Urinary bladder (tissue), 3 donors: ENCODE measurements at regions not wholly inside any gene's neighbourhood (a gene's known extent, or its start where the extent isn't known, plus 50 kb on each side); places are given as distances from the start of the nearest gene placed in this dataset.

Experiments
- DNase-seq: peaks from one replicate; pipeline ENCODE4 v3.0.0-alpha.2; 2015; ENCODE audit errors: extremely low spot score
- H3K27ac ChIP-seq: one replicate; pipeline ENCODE4 v1.5.1; 2013; ENCODE audit warnings: low read depth, mild to moderate bottlenecking, moderate library complexity
- H3K36me3 ChIP-seq: one replicate; pipeline ENCODE4 v1.6.1; 2013; ENCODE audit warnings: mild to moderate bottlenecking, moderate library complexity; ENCODE audit not compliant: insufficient read depth
- H3K4me1 ChIP-seq: one replicate; pipeline ENCODE4 v1.6.1; 2013; ENCODE audit warnings: mild to moderate bottlenecking, moderate library complexity; ENCODE audit not compliant: insufficient read depth
- H3K4me3 ChIP-seq: one replicate; pipeline ENCODE4 v1.5.1; 2013; ENCODE audit warnings: low read depth, low read length
- WGBS: extraction: QIAGEN DNeasy Blood & Tissue Kit; methylation state at CpG from one replicate; pipeline ENCODE4 v1.1.7; 2013; 5-methylcytosine and 5-hydroxymethylcytosine counted together
- donor health status: healthy with polysubstance abuse.
- donor health status: healthy.

DNA sequence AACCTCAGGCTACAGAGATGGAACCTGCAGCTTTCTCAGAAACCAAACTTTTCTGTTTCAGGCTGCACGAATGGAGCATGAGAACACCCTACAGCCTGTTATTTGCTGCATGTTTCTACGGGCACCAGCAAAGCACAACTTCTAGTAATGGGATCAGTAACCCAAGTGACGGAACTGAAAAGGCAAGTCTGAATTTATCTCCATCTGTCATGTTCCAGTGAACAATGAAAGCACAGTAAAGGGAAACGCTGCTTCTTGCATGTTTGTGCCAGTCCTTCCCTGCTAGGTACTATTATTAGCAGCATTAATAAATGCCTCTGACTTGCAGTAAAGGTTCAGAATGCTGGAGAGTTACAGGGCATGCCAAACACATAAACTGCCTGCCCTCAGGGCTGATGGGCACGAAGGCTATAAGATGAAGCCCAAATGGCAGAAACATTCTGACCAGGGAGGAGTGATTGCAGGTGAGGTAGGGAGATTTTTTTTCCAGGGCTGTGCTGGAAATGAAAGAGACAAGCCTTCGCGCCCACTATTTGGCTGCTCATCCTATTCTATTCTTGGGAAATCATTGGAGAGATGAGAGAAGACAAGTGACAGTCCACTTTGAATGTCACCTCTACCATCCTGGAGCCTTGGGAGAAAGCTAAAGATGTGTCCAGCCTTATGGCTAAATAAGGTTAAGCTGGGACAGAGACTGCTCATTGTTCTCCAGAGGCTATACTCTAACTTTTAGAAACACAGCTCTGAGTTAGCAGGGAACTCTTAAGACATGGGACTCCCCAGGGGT lies 100.4 kb upstream of the PLXNC1 start:
- no peak overlapping the region for H3K27ac ChIP-seq
- H3K4me3 ChIP-seq = no peak overlapping the region
- DNase-seq = peak; percentile 26
- no peaks in the 10 kb centered on the region for H3K4me1 ChIP-seq
- WGBS = 50% methylated on average over 7 of the region's 7 CpGs
- no peaks in the 10 kb centered on the region for H3K36me3 ChIP-seq

- no peak for DNase-seq
- H3K27ac ChIP-seq = no peak overlapping the region
- no peaks in the 10 kb centered on the region for H3K36me3 ChIP-seq
- WGBS = 86% methylated on average over 3 of the region's 3 CpGs
- no peaks in the 10 kb centered on the region for H3K4me1 ChIP-seq
- H3K4me3 ChIP-seq = no peak overlapping the region
These were observed 99.6 kb upstream of the PLXNC1 start for GRCh38 chr12:94048757-94049156.

DNA sequence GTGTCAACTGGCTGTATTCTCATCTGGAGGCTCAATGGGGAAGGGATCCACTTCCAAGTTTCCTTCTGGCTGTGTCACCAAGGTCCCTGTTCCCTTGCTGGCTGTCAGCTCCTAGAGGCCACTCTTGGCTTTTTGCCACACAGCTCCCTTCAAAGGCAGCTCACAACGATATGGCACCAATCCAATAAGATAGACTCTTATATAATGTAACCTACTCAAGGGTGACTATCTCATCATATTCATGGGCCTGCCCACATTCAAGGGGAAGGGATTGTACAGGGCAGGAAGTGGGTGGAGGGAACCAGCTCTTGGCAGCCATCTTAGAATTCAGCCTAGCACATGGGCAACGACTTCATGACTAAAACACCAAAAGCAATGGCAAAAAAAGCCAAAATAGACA lies 98.7 kb upstream of the PLXNC1 start:
- Histone ChIP-seq H3K27ac (no peak overlapping the region), H3K36me3 (no peaks in the 10 kb centered on the region), H3K4me1 (no peaks in the 10 kb centered on the region), H3K4me3 (no peak overlapping the region)
- DNase-seq = no peak
- 86% methylated on average over 2 of the region's 2 CpGs for WGBS

DNA sequence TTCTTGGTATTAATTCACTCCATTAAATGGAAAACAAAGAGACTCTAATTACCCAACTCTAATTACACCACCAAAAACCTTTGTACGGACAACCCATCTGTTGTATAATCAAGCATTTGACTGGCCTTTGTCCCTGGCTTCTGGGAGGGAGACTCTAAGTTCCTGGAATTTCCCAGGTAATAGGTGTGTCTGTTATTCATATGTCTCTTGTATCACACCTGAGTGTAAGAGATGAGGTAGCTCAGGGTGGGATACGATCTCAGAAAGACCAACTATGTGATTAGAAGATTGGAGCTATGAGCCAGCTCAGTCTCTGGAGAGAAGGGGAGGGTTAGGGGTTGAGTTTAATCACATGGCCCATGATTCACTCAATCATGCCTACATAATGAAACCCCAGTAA lies 94.7 kb upstream of the PLXNC1 start:
- H3K4me1 ChIP-seq = no peaks in the 10 kb centered on the region
- no peak overlapping the region for H3K4me3 ChIP-seq
- no peak overlapping the region for H3K27ac ChIP-seq
- H3K36me3 ChIP-seq = no peaks in the 10 kb centered on the region
- WGBS = 98% methylated on average over 2 of the region's 2 CpGs
- DNase-seq = no peak

- no peaks in the 10 kb centered on the region for H3K4me1 ChIP-seq
- H3K4me3 ChIP-seq = no peak overlapping the region
- DNase-seq = no peak
- 80% methylated on average over 3 of the region's 3 CpGs for WGBS
- no peaks in the 10 kb centered on the region for H3K36me3 ChIP-seq
- H3K27ac ChIP-seq = no peak overlapping the region
These were observed 92.8 kb upstream of the PLXNC1 start for GRCh38 chr12:94055528-94055927.

DNA sequence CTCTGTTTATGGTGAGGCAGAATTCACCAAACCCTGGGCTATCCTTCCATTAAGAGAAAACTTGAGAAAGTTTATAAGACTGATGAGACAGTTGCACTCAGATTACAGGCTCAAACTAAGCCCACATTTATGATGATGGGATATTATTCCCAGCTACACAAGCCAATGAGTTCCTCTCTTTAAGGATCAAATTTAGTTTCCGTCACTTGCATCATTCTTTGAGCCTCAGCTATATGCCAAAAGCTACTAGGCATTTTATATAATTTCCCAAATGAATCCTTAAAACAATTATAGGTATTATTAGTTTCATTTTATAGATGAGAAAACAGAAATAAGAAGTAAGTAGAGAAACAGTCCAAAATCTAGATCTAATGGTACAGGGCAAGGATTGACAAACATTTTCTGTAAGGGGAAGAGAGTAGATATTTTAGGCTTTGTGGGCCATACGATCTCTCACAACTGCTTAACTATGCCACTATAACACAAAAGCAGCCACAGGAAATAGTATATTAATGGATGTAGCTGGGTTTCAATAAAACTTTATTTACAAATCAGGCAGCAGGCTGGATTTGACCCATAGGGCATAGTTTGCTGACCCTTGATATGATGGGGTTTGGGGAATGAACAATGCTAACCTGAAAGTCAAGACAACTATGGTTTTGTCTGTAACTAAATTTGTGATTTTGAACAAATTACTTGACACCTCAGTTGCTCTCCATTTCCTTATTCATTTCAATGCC lies 91.8 kb upstream of the PLXNC1 start:
- no peaks in the 10 kb centered on the region for H3K36me3 ChIP-seq
- 93% methylated on average over 2 of the region's 2 CpGs for WGBS
- DNase-seq = no peak
- H3K4me3 ChIP-seq = no peak overlapping the region
- no peak overlapping the region for H3K27ac ChIP-seq
- H3K4me1 ChIP-seq = no peaks in the 10 kb centered on the region

DNA sequence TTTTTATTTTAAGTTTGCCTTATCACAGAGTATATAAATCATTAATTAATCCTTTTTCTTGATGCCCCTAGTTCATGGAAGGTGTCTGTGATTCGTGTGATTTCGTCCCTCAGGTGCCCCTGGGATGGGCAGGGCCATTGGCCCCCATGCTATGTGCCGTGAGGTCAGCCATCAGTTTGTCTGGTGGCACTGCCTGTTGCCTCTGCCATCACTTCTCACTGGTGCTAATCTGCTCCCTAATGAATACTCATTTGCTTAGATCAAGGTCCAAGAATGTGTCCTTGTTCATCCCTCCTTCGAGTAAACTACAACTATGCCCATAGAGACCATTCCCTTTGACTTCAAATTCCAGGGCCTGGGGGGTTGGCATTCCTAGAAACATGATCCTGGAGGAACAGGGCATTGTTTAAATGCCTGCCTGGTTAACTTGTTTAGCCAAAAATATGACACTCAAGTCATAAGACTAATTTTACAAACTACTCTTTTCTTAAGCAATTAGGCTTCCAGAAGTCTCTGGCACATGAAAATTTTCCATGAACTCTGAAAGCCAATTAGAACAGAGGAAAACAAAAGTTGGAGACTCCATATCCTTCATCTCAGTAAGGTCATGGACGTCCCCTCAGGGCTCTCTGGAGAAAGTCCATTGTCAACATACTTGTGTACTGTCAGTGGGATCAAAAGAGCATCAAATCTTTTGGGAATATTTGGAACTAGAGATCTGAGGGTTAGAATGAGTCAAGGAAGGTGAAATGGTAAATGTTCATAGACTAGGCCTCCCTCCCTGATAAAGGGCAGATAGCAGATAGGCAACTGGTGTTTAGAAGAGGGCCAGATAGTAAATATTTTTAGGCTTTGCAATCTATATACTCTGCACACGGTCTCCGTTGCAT lies 90.9 kb upstream of the PLXNC1 start:
- WGBS = 82% methylated on average over 7 of the region's 7 CpGs
- Histone ChIP-seq H3K4me3 (no peak overlapping the region), H3K36me3 (no peaks in the 10 kb centered on the region), H3K4me1 (no peaks in the 10 kb centered on the region), H3K27ac (no peak overlapping the region)
- no peak for DNase-seq

GRCh38 chr12:94059394-94060368 lies 88.7 kb upstream of the PLXNC1 start:
- 73% methylated on average over 5 of the region's 5 CpGs for WGBS
- H3K4me3 ChIP-seq = no peak overlapping the region
- H3K27ac ChIP-seq = no peak overlapping the region
- H3K36me3 ChIP-seq = no peaks in the 10 kb centered on the region
- DNase-seq = no peak
- no peaks in the 10 kb centered on the region for H3K4me1 ChIP-seq

GRCh38 chr12:94062194-94062593 lies 86.2 kb upstream of the PLXNC1 start:
- 98% methylated on average over 1 of the region's 1 CpG for WGBS

DNA sequence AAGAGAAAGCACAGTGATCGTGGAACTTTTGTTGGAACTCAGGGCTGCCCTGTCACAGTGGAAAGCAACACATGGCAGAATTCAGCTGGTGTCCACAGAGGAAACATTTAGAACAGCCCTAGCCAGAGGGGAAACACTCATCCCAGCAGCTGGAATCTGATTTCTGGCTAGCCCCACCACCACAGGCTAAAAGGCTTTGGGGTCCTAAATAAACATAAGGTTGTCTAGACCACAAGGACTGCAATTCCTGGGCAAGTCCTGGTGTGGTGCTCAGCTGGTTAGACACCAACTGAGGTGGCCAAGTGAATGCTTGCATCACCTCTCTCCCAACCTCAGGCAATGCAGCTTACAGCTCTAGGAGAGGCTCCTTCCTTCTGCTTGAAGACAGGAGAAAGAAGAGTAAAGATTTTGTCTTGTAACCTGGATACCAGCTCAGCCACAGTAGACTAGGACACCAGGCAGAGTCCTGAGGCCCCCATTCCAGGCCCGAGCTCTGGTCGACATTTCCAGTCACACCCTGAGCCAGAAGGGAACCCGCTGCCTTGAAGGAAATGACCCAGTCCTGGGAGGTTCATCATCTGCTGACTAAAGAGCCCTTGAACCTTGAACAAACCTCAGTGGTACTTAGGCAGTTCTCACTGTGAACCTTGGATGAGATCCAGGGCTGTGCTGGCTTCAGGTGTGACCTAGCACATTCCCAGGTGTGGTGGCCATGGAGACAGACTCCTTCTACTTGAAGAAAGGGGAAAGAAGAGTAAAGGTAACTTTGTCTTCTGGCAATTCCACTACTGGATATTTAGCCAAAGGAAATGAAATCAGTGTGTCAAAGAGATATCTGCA lies 85.4 kb upstream of the PLXNC1 start:
- 89% methylated on average over 4 of the region's 4 CpGs for WGBS
- no peak overlapping the region for H3K4me3 ChIP-seq
- H3K36me3 ChIP-seq = no peaks in the 10 kb centered on the region
- no peak for DNase-seq
- H3K4me1 ChIP-seq = no peaks in the 10 kb centered on the region
- H3K27ac ChIP-seq = no peak overlapping the region

More at GRCh38 chr12:94062194-94062593, 86.2 kb upstream of the PLXNC1 start:
- DNase-seq = no peak
- Histone ChIP-seq H3K36me3 (no peaks in the 10 kb centered on the region), H3K4me1 (no peaks in the 10 kb centered on the region), H3K4me3 (no peak overlapping the region), H3K27ac (no peak overlapping the region)

DNA sequence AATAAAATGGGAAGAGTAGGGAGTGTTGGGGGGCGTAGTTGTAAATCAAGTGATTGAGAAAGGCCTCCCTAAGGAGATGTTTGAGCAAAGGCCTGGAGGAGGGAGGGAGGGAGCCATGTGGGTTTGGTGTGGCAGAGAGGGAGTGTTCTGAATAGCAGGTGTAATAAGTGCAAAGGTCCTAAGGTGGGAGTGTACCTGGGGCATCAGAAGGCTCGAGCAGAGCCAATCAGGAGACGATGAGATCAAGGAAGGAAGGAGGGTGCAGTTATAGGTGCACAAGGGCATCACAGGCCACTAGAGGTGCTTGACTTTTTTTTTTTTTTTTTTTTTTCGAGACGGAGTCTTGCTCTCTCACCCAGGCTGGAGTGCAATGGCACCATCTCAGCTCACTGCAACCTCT lies 77.9 kb upstream of the PLXNC1 start:
- 89% methylated on average over 5 of the region's 5 CpGs for WGBS
- no peak overlapping the region for H3K4me3 ChIP-seq
- DNase-seq = no peak
- no peaks in the 10 kb centered on the region for H3K36me3 ChIP-seq
- no peak overlapping the region for H3K27ac ChIP-seq
- no peaks in the 10 kb centered on the region for H3K4me1 ChIP-seq

DNA sequence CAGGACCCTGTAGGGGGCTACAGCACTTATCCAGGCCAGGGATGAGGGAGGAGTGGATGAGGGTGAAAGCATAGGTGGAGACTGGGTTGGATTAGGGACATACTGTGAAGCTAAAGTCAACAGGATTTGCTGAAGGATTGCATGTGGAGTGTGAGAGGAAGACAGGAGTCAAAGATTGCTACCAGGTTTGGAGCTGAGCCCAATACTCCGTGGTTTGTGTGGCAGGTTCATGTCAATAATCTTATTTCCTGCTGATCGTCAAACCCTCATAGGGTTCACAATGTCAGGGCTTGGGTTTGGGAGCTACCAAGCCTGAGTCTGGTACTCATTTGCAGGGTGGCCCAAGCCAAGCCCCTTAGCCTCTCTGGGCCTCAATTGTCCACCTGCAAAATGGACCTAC lies 77.1 kb upstream of the PLXNC1 start:
- Histone ChIP-seq H3K4me1 (no peaks in the 10 kb centered on the region), H3K36me3 (no peaks in the 10 kb centered on the region), H3K4me3 (no peak overlapping the region), H3K27ac (no peak overlapping the region)
- 49% methylated on average over 2 of the region's 2 CpGs for WGBS
- DNase-seq = no peak
